Neural cell (in vitro differentiated cells): ENCODE measurements at regions not wholly inside any gene's neighbourhood (a gene's known extent, or its start where the extent isn't known, plus 50 kb on each side); places are given as distances from the start of the nearest gene placed in this dataset.

Experiments used
- H2AFZ ChIP-seq: fragments of 200-600, 300-800 bp; sonication (generic), shearing (Covaris generic); 2 replicates; pipeline ENCODE4 v1.6.0; 2014; ENCODE audit warnings: low read depth, mild to moderate bottlenecking, antibody characterized with exemption, low read length, moderate library complexity
- H3F3A ChIP-seq: fragments of 200-600 bp; shearing (Covaris generic); 2 replicates; pipeline ENCODE4 v1.6.1; 2016; ENCODE audit warnings: mild to moderate bottlenecking, moderate library complexity, mixed read lengths, antibody characterized with exemption, low read length; ENCODE audit not compliant: insufficient read depth, poor library complexity, severe bottlenecking
- H3K27ac ChIP-seq: fragments of 200-600, 300-800 bp; sonication (generic), shearing (Covaris generic); 2 replicates; pipeline ENCODE4 v1.5.1; 2014; ENCODE audit warnings: mild to moderate bottlenecking, low read length, moderate library complexity
- H3K27me3 ChIP-seq: fragments of 300-800, 200-600 bp; sonication (generic), shearing (Covaris generic); 2 replicates; pipeline ENCODE4 v1.6.0; 2014; ENCODE audit warnings: mild to moderate bottlenecking, low read depth, low read length, moderate library complexity; ENCODE audit not compliant: insufficient read depth
- H3K36me3 ChIP-seq: fragments of 300-800, 200-600 bp; sonication (generic), shearing (Covaris generic); 2 replicates; pipeline ENCODE4 v1.5.1; 2014; ENCODE audit warnings: mild to moderate bottlenecking, antibody characterized with exemption, low read length, moderate library complexity; ENCODE audit not compliant: insufficient read depth
- H3K4me2 ChIP-seq: fragments of 300-800, 200-600 bp; sonication (generic), shearing (Covaris generic); 2 replicates; pipeline ENCODE4 v1.6.0; 2014; ENCODE audit warnings: mild to moderate bottlenecking, low read length
- H3K4me3 ChIP-seq: fragments of 300-800, 200-600 bp; sonication (generic), shearing (Covaris generic); 2 replicates; pipeline ENCODE4 v1.5.1; 2014; ENCODE audit warnings: mild to moderate bottlenecking, low read length, moderate library complexity
- H3K79me2 ChIP-seq: fragments of 200-600 bp; shearing (Covaris generic); replicated peaks from 2 replicates; pipeline ENCODE4 v1.6.0; 2014; ENCODE audit warnings: mild to moderate bottlenecking, low read length, moderate library complexity; ENCODE audit not compliant: insufficient read depth
- H3K9ac ChIP-seq: fragments of 300-800, 200-600 bp; sonication (generic), shearing (Covaris generic); 2 replicates; pipeline ENCODE4 v1.6.1; 2016; ENCODE audit warnings: mild to moderate bottlenecking, low read length, mixed read lengths
- H3K9me2 ChIP-seq: fragments of 200-600 bp; shearing (Covaris generic); 2 replicates; pipeline ENCODE4 v1.6.1; 2016; ENCODE audit warnings: mild to moderate bottlenecking, low read length, mixed read lengths; ENCODE audit not compliant: insufficient read depth
- H3K9me3 ChIP-seq: fragments of 200-600, 300-800 bp; sonication (generic), shearing (Covaris generic); 2 replicates; pipeline ENCODE4 v1.6.1; 2016; ENCODE audit warnings: mild to moderate bottlenecking, mixed run types, low read length, moderate library complexity, mixed read lengths
- H4K20me1 ChIP-seq: fragments of 200-600 bp; shearing (Covaris generic); 2 replicates; pipeline ENCODE4 v1.6.1; 2016; ENCODE audit warnings: mild to moderate bottlenecking, mixed run types; ENCODE audit not compliant: insufficient read depth
- EP300 ChIP-seq: fragments of 450-650 bp; conservative IDR thresholded peaks from 2 replicates; pipeline ENCODE4 v1.6.1; 2014; ENCODE audit warnings: antibody characterized with exemption, mild to moderate bottlenecking, moderate library complexity; ENCODE audit not compliant: poor library complexity, severe bottlenecking
- EZH2 ChIP-seq: fragments of 200-600, 300-800 bp; shearing (Covaris generic), sonication (generic); IDR thresholded peaks from 2 replicates; pipeline ENCODE4 v1.6.1; 2014; ENCODE audit warnings: antibody characterized with exemption, low read length, borderline replicate concordance, mild to moderate bottlenecking; ENCODE audit not compliant: insufficient read depth, poor library complexity, severe bottlenecking
- MXI1 ChIP-seq: fragments of 450-650 bp; conservative IDR thresholded peaks from 2 replicates; pipeline ENCODE4 v1.6.1; 2014; ENCODE audit warnings: antibody characterized with exemption, mild to moderate bottlenecking; ENCODE audit not compliant: poor library complexity, severe bottlenecking
- POLR2AphosphoS5 ChIP-seq: IDR thresholded peaks from 2 replicates; pipeline ENCODE4 v1.6.1; 2012
- RAD21 ChIP-seq: fragments of 450-650 bp; conservative IDR thresholded peaks from 2 replicates; pipeline ENCODE4 v1.6.1; 2014; ENCODE audit warnings: antibody characterized with exemption, mild to moderate bottlenecking, moderate library complexity
- SMC3 ChIP-seq: fragments of 450-650 bp; conservative IDR thresholded peaks from 2 replicates; pipeline ENCODE4 v1.6.1; 2014; ENCODE audit warnings: antibody characterized with exemption, mild to moderate bottlenecking, moderate library complexity; ENCODE audit not compliant: poor library complexity
- TAF1 ChIP-seq: IDR thresholded peaks from 2 replicates; pipeline ENCODE4 v1.6.1; 2012; ENCODE audit warnings: low read depth
- TF ChIP-seq, protein P1 (sequence below): fragments of 450-650 bp; IDR thresholded peaks from 2 replicates; pipeline ENCODE4 v1.5.1; 2014; ENCODE audit warnings: antibody characterized with exemption, mild to moderate bottlenecking, moderate library complexity; ENCODE audit not compliant: poor library complexity, severe bottlenecking
- TF ChIP-seq, protein P2 (sequence below): IDR thresholded peaks from 2 replicates; pipeline ENCODE4 v1.6.1; 2012; ENCODE audit warnings: borderline replicate concordance

DNA sequence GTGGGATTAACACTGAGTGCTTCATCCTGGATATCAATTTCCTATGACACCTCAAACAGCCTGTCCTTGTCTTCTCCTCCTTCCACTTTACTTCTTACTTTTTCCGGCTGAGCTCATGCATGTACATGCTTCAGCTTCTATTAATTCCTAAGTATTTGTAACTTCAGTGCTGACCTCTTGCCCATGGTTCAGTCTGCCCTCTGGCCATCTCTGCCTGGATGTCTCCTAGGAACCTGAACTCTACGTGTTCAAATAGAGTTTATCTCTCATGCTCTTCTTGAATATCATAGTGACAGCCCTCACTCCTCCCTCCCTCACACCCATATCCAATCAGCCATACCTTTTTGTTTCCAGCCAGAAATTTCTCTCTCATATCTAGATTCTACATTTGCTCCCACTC, 141.6 kb downstream of the ATP23 start:
- no peaks in the 10 kb centered on the region for H3K9me2 ChIP-seq
- TF ChIP-seq RAD21 = no peak
- no peak for TF ChIP-seq POLR2AphosphoS5
- TF ChIP-seq EZH2 = no peak
- no peak for TF ChIP-seq EP300
- TF ChIP-seq MXI1 = no peak
- no peak for TF ChIP-seq TAF1
- TF ChIP-seq, protein P1, sequence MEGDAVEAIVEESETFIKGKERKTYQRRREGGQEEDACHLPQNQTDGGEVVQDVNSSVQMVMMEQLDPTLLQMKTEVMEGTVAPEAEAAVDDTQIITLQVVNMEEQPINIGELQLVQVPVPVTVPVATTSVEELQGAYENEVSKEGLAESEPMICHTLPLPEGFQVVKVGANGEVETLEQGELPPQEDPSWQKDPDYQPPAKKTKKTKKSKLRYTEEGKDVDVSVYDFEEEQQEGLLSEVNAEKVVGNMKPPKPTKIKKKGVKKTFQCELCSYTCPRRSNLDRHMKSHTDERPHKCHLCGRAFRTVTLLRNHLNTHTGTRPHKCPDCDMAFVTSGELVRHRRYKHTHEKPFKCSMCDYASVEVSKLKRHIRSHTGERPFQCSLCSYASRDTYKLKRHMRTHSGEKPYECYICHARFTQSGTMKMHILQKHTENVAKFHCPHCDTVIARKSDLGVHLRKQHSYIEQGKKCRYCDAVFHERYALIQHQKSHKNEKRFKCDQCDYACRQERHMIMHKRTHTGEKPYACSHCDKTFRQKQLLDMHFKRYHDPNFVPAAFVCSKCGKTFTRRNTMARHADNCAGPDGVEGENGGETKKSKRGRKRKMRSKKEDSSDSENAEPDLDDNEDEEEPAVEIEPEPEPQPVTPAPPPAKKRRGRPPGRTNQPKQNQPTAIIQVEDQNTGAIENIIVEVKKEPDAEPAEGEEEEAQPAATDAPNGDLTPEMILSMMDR = no peak
- TF ChIP-seq, protein P2, sequence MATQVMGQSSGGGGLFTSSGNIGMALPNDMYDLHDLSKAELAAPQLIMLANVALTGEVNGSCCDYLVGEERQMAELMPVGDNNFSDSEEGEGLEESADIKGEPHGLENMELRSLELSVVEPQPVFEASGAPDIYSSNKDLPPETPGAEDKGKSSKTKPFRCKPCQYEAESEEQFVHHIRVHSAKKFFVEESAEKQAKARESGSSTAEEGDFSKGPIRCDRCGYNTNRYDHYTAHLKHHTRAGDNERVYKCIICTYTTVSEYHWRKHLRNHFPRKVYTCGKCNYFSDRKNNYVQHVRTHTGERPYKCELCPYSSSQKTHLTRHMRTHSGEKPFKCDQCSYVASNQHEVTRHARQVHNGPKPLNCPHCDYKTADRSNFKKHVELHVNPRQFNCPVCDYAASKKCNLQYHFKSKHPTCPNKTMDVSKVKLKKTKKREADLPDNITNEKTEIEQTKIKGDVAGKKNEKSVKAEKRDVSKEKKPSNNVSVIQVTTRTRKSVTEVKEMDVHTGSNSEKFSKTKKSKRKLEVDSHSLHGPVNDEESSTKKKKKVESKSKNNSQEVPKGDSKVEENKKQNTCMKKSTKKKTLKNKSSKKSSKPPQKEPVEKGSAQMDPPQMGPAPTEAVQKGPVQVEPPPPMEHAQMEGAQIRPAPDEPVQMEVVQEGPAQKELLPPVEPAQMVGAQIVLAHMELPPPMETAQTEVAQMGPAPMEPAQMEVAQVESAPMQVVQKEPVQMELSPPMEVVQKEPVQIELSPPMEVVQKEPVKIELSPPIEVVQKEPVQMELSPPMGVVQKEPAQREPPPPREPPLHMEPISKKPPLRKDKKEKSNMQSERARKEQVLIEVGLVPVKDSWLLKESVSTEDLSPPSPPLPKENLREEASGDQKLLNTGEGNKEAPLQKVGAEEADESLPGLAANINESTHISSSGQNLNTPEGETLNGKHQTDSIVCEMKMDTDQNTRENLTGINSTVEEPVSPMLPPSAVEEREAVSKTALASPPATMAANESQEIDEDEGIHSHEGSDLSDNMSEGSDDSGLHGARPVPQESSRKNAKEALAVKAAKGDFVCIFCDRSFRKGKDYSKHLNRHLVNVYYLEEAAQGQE = no peak
- TF ChIP-seq SMC3 = no peak
- H3K27me3 ChIP-seq = no peaks in the 10 kb centered on the region
- H3K27ac ChIP-seq = no peak overlapping the region
- no peaks in the 10 kb centered on the region for H4K20me1 ChIP-seq
- no peaks in the 10 kb centered on the region for H3K79me2 ChIP-seq
- no peak overlapping the region for H2AFZ ChIP-seq
- no peak overlapping the region for H3K4me2 ChIP-seq
- no peak overlapping the region for H3K9ac ChIP-seq
- no peaks in the 10 kb centered on the region for H3F3A ChIP-seq
- H3K36me3 ChIP-seq = no peaks in the 10 kb centered on the region
- no peak overlapping the region for H3K4me3 ChIP-seq
- H3K9me3 ChIP-seq = no peaks in the 10 kb centered on the region

DNA sequence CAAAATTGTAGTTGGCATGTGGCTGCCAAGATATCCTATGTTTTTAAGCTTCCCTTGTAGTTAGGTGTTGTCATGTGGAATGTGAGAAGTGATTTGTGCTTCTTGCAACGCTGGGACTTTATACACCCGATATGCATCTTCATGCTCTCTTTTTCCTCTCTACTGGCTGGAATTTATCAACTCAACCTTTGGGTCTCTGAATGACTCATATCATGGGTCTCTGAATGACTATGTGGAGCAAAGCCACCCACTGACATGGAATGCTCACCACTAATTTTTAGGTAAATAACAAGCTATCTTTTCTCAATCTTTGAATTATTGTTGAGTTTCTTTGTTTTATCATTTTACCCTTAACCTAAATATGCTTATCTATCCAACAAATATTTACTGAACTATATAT, 144.6 kb downstream of the ATP23 start:
- H3K4me3 ChIP-seq = no peak overlapping the region
- H3K9me2 ChIP-seq = no peaks in the 10 kb centered on the region
- TF ChIP-seq SMC3 (no peak), EZH2 (no peak), POLR2AphosphoS5 (no peak), RAD21 (no peak), MXI1 (no peak), TAF1 (no peak), EP300 (no peak)
- TF ChIP-seq, protein P1 = no peak
- TF ChIP-seq, protein P2 = no peak
- H3K4me2 ChIP-seq = no peak overlapping the region
- H3K36me3 ChIP-seq = no peaks in the 10 kb centered on the region
- H3F3A ChIP-seq = no peaks in the 10 kb centered on the region
- no peak overlapping the region for H3K27ac ChIP-seq
- H3K27me3 ChIP-seq = no peaks in the 10 kb centered on the region
- H2AFZ ChIP-seq = no peak overlapping the region
- no peak overlapping the region for H3K9ac ChIP-seq
- H4K20me1 ChIP-seq = no peaks in the 10 kb centered on the region
- no peaks in the 10 kb centered on the region for H3K9me3 ChIP-seq
- no peaks in the 10 kb centered on the region for H3K79me2 ChIP-seq
